ENCODE measurements at regions not wholly inside any gene's neighbourhood (a gene's known extent, or its start where the extent isn't known, plus 50 kb on each side); places are given as distances from the start of the nearest gene placed in this dataset.

DNA sequence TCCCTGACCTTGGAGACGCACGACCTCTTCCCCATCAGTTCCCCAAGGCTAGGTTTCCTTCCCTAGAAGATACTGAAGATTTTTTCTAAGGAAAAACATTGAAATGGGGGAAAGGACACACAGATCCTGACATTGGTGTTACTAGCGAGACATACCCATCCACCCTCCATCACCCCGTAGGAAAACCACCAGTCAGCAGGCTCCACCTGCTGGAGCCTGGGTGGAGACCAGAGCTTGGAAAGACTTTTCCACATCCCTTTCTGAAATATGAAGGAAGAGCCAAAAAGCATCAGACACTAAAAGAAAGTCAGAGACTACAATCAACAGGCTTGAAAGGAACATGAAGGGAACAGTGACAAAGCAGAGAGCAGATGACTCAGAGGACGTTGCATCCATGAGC lies 638.0 kb downstream of the IRX1 start:
- TF ChIP-seq, protein P1, sequence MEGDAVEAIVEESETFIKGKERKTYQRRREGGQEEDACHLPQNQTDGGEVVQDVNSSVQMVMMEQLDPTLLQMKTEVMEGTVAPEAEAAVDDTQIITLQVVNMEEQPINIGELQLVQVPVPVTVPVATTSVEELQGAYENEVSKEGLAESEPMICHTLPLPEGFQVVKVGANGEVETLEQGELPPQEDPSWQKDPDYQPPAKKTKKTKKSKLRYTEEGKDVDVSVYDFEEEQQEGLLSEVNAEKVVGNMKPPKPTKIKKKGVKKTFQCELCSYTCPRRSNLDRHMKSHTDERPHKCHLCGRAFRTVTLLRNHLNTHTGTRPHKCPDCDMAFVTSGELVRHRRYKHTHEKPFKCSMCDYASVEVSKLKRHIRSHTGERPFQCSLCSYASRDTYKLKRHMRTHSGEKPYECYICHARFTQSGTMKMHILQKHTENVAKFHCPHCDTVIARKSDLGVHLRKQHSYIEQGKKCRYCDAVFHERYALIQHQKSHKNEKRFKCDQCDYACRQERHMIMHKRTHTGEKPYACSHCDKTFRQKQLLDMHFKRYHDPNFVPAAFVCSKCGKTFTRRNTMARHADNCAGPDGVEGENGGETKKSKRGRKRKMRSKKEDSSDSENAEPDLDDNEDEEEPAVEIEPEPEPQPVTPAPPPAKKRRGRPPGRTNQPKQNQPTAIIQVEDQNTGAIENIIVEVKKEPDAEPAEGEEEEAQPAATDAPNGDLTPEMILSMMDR (IDR thresholded peaks at IDR 0.05): no peak
- TF ChIP-seq POLR2AphosphoS5 (IDR thresholded peaks at IDR 0.05) (no peak), EP300 (IDR thresholded peaks at IDR 0.05) (no peak), POLR2A (IDR thresholded peaks at IDR 0.05) (no peak)
- DNase-seq (no peak), ATAC-seq (ENCODE audit: low FRiP score in 2 of 2) (no peak)
- Histone ChIP-seq H3K4me1 (no peaks in the 10 kb centered on the region), H3K27ac (no peak overlapping the region), H3K27me3 (no peaks in the 10 kb centered on the region), H3K9me3 (peaks cover 0 to 6% (median 3%) of the 10 kb centered on the region in 4 donors), H3K36me3 (no peaks in the 10 kb centered on the region), H3K4me3 (no peak overlapping the region)
- 77 to 85% methylated on average over 5 of the region's 5 CpGs for WGBS, 2 donors

DNA sequence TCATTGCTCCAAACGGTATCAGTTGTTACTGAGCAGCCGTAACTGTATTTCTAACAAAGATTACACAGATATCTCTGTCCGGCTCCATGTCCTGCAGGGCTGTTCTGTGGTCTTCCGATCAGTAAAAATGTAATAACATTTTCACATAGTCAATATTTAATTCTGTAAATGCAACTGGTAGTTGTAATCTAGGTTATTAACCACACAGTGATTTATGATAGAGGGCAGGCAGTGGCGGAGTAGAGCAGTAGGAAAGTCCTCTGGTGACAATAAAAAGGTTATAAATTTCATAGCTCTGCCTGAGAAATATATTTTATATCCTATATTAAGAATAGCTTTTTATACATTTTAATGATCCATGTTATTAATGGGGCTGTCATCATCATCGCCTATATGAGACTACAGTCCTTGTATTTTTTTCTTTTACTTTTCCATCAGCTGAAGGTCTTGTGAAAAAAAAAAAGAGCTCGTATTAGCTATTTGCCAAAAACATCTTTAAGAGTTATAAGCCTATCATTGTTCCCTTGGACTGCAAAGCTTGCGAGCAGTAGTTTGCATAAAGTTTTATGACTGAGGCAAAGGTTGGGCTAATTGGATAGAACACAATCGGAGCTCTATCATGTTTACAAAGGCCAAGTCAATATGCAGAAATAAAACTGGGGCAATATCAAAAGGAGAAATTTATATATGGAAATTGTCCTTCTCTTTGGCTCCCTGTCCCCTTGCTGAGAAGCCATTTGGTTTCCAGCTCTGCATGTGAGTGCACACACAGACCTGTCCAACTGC lies 648.0 kb downstream of the IRX1 start:
- Histone ChIP-seq H3K36me3 (no peaks in the 10 kb centered on the region), H3K4me3 (no peak overlapping the region), H3K9me3 (no peaks in the 10 kb centered on the region), H3K4me1 (no peaks in the 10 kb centered on the region), H3K27me3 (no peaks in the 10 kb centered on the region), H3K27ac (no peak overlapping the region)
- ATAC-seq (ENCODE audit: low FRiP score in 2 of 2) (no peak), DNase-seq (no peak)
- no peak for TF ChIP-seq POLR2A (IDR thresholded peaks at IDR 0.05)
- TF ChIP-seq, protein P1 (IDR thresholded peaks at IDR 0.05): no peak
- no peak for TF ChIP-seq EP300 (IDR thresholded peaks at IDR 0.05)
- no peak for TF ChIP-seq POLR2AphosphoS5 (IDR thresholded peaks at IDR 0.05)
- WGBS, 2 donors: 70 to 76% methylated on average over 9 of the region's 9 CpGs

DNA sequence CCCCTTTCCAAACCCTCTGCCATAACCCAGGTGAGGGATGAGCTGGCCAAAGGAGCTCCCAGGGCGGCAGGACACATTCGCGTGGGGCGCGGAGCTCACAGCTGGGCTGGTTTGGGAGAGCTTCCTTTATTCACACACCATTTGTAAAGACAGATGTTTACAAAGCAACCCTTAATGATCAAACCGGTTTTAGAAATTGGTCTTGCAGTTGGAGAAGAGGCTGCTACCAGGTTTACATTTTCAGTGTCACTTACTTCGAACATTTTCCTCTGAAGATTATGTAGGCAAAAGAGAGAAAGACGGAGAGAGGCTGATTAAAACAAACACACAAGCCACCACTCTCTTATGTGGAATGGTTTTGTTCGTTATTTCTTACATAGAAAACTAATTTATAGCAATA lies 648.7 kb downstream of the IRX1 start:
- DNase-seq: peak in 1 of 2 donors; percentile 36
- WGBS, 2 donors: 53 to 60% methylated on average over 9 of the region's 9 CpGs
- no peaks in the 10 kb centered on the region for H3K4me1 ChIP-seq
- H3K27ac ChIP-seq: no peak overlapping the region
- TF ChIP-seq POLR2A (IDR thresholded peaks at IDR 0.05) (no peak), POLR2AphosphoS5 (IDR thresholded peaks at IDR 0.05) (no peak), EP300 (IDR thresholded peaks at IDR 0.05) (no peak)
- TF ChIP-seq, protein P1 (IDR thresholded peaks at IDR 0.05): no peak
- H3K9me3 ChIP-seq: no peaks in the 10 kb centered on the region
- no peak overlapping the region for H3K4me3 ChIP-seq
- no peaks in the 10 kb centered on the region for H3K36me3 ChIP-seq
- ATAC-seq (ENCODE audit: low FRiP score in 2 of 2): no peak
- H3K27me3 ChIP-seq: no peaks in the 10 kb centered on the region

DNA sequence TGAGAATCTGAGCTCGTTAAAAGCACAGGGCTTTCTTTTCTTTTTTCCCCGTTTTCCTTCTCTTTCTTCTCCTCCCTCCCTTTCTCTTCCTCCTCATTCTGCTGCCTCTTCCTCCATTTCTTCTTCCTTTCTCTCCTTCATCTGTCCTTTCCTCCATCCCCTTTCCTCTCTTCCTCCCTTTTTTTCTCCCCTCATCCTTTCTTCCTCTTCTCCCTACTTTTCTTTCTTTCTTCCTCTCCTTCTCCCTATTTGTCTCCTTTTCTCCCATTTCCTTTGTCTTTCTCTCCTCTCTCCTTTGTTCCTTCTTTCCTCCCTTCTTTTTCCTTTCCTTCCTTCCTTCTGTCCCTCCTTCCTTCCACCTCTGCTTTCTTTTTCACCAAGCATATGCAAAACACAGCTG lies 649.4 kb downstream of the IRX1 start:
- Histone ChIP-seq H3K4me1 (no peaks in the 10 kb centered on the region), H3K9me3 (no peaks in the 10 kb centered on the region), H3K36me3 (no peaks in the 10 kb centered on the region), H3K27me3 (no peaks in the 10 kb centered on the region), H3K4me3 (no peak overlapping the region), H3K27ac (no peak overlapping the region)
- DNase-seq (no peak), ATAC-seq (ENCODE audit: low FRiP score in 2 of 2) (no peak)
- TF ChIP-seq EP300 (IDR thresholded peaks at IDR 0.05) (no peak), POLR2AphosphoS5 (IDR thresholded peaks at IDR 0.05) (no peak), POLR2A (IDR thresholded peaks at IDR 0.05) (no peak)
- TF ChIP-seq, protein P1 (IDR thresholded peaks at IDR 0.05): no peak
- WGBS, 2 donors: 70 to 72% methylated on average over 2 of the region's 2 CpGs

DNA sequence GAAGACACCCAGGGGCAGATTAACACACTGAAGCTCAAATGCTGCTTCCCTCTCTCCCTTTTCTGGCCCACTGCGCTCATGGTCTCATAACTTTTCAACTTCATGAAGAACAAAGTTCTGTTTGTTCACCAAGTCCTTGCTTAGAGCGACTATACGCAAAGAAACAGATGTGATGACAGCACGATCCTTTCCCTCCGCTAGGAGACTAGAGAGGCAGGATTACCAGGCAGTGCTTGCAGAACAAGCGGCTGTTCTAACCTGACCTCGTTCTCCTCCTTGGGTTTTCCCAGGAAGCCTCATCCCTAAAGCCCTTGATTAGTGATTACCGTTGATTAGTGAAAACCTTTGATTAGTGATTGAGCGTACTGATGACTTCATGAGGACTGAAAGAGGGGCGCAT lies 649.9 kb downstream of the IRX1 start:
- H3K27me3 ChIP-seq: no peaks in the 10 kb centered on the region
- WGBS, 2 donors: 88 to 91% methylated on average over 10 of the region's 10 CpGs

More for the DNA sequence above, 649.9 kb downstream of the IRX1 start:
- TF ChIP-seq, protein P1 (IDR thresholded peaks at IDR 0.05): no peak
- TF ChIP-seq POLR2A (IDR thresholded peaks at IDR 0.05) (no peak), POLR2AphosphoS5 (IDR thresholded peaks at IDR 0.05) (no peak), EP300 (IDR thresholded peaks at IDR 0.05) (no peak)
- no peak overlapping the region for H3K4me3 ChIP-seq
- H3K36me3 ChIP-seq: no peaks in the 10 kb centered on the region
- ATAC-seq (ENCODE audit: low FRiP score in 2 of 2): no peak
- H3K27ac ChIP-seq: no peak overlapping the region
- H3K4me1 ChIP-seq: no peaks in the 10 kb centered on the region
- no peak for DNase-seq
- H3K9me3 ChIP-seq: no peaks in the 10 kb centered on the region
